RWPE2 (cell line): ENCODE measurements at regions not wholly inside any gene's neighbourhood (a gene's known extent, or its start where the extent isn't known, plus 50 kb on each side); places are given as distances from the start of the nearest gene placed in this dataset.

Experiments
- ATAC-seq: fragments of 200-7000 bp; cut with Tn5 transposase; 3 replicates; pipeline ENCODE4 v1.9.1; 2021; ENCODE audit warnings: low read depth
- DNase-seq: peaks from one replicate; pipeline ENCODE4 v3.0.0-alpha.2; 2020; ENCODE audit warnings: low spot score
- H3K27ac ChIP-seq: fragments of 450-650 bp; 2 replicates; pipeline ENCODE4 v1.5.1; 2017; ENCODE audit warnings: mild to moderate bottlenecking; ENCODE audit not compliant: poor library complexity, severe bottlenecking
- H3K27me3 ChIP-seq: fragments of 250-450 bp; sonication (Bioruptor Pico); 2 replicates; pipeline ENCODE4 v1.5.1; 2021; ENCODE audit warnings: mild to moderate bottlenecking, moderate library complexity; ENCODE audit not compliant: insufficient read depth, poor library complexity, severe bottlenecking
- H3K36me3 ChIP-seq: fragments of 250-450 bp; sonication (Bioruptor Pico); 2 replicates; pipeline ENCODE4 v1.5.1; 2020; ENCODE audit warnings: low read depth, mild to moderate bottlenecking, moderate library complexity
- H3K4me1 ChIP-seq: fragments of 250-450 bp; sonication (Bioruptor Pico); 2 replicates; pipeline ENCODE4 v1.5.1; 2021; ENCODE audit warnings: mild to moderate bottlenecking, moderate library complexity; ENCODE audit not compliant: insufficient read depth, poor library complexity, severe bottlenecking
- H3K4me3 ChIP-seq: fragments of 250-450 bp; sonication (Bioruptor Pico); 2 replicates; pipeline ENCODE4 v1.5.1; 2021; ENCODE audit warnings: mild to moderate bottlenecking, moderate library complexity; ENCODE audit not compliant: severe bottlenecking
- H3K9me3 ChIP-seq: fragments of 250-450 bp; sonication (Bioruptor Pico); 2 replicates; pipeline ENCODE4 v1.5.1; 2021; ENCODE audit warnings: mild to moderate bottlenecking, moderate library complexity; ENCODE audit not compliant: severe bottlenecking
- CTCF ChIP-seq: fragments of 450-650 bp; IDR thresholded peaks from one replicate; pipeline ENCODE4 v1.5.1; 2017; ENCODE audit warnings: mild to moderate bottlenecking, moderate library complexity; ENCODE audit not compliant: poor library complexity, severe bottlenecking

DNA sequence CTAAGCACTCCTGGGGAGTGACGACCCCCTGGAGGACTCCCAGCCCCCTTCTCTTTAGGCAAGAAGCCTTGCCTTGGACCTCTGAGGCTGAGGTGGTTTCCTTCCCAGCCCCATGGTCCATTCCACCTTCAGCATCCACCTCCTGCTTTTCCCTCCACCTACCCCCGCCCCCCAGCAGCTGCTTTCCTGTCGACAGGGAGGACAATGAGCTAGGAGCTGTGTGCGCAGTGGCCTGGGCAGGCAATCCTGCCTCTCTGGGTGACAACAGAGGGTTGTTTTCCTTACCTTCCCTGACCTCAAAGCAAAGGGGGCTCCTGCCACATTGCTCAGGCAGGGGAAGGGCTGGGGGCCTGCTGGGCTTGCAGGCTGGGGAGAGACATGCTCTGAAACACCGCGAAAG is 123.5 kb downstream of the BCOR start:
- no peaks in the 10 kb centered on the region for H3K27me3 ChIP-seq
- H3K4me1 ChIP-seq = peaks cover 13% of the 10 kb centered on the region
- H3K4me3 ChIP-seq = no peak overlapping the region
- DNase-seq (no peak), ATAC-seq (no peak)
- no peak for TF ChIP-seq CTCF
- H3K9me3 ChIP-seq = no peaks in the 10 kb centered on the region
- H3K27ac ChIP-seq = no peak overlapping the region
- H3K36me3 ChIP-seq = no peaks in the 10 kb centered on the region

DNA sequence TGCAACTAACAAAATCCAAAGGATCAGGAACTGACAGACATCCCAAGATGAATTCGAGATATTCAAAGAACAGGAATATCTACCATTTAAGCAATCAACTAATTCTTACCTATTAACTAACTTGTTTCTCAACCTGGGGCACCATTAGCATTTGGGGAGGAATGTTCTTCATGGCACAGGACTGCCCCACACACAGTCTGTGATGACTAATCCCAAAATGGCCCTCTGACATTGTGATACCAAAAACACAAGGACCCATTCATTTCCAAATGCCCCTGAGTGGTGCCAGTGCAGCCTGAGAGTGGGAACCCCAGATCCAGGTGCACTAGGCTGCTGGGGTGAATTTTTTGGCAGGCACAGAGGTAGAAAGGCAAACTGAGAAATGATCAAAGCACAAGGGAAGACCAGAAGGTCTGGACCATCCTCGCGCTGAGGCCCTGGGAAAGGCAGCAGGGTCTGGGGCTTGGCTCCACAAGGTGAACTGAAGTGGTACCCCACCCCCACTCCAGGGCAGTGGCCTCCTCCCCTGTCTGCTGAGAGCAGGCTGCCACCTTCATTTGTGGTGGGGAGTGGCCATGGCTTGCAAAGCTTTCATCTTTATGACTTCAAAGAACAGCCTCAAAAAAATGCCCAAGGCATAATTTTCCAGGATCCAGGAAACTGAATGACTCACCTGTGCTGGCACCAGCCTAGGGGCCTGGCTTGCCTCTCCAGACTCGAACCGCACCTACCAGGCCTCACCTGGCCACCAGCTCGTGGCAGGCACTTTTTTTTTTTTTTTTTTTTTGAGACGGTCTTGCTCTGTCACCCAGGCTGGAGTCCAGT is 122.4 kb downstream of the BCOR start:
- H3K27me3 ChIP-seq = no peaks in the 10 kb centered on the region
- H3K4me1 ChIP-seq = peaks cover 13% of the 10 kb centered on the region
- ATAC-seq = peak; percentile 82
- peak overlapping the region; percentile 14 for H3K27ac ChIP-seq
- H3K4me3 ChIP-seq = no peak overlapping the region
- no peaks in the 10 kb centered on the region for H3K9me3 ChIP-seq
- no peak for TF ChIP-seq CTCF
- DNase-seq = peak; percentile 76
- H3K36me3 ChIP-seq = no peaks in the 10 kb centered on the region

- ATAC-seq (no peak), DNase-seq (no peak)
- no peak for TF ChIP-seq CTCF
- Histone ChIP-seq H3K27ac (no peak overlapping the region), H3K27me3 (no peaks in the 10 kb centered on the region), H3K4me3 (no peak overlapping the region), H3K4me1 (peaks cover 11% of the 10 kb centered on the region), H3K9me3 (no peaks in the 10 kb centered on the region), H3K36me3 (no peaks in the 10 kb centered on the region)
These were observed 115.8 kb downstream of the BCOR start for GRCh38 chrX:39981946-39982345.

DNA sequence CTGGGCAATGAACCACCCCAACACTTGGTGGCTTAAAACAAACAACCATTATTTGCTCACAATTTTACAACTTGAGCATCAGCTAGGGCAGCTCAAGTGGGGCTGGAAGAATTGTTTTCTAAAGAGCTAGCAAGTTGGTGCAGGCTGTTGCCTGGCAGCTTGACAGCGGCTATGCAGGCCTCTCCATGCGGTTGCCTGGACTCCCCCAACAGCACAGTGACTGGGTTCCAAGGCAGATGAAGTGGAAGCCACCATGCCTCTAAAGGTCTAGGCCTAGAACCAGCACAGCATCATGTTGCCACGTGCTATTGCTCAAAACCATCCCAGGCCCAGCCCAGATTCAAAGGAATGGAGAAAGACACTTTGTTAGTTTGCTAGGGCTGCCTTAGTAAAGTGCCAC is 114.8 kb downstream of the BCOR start:
- Histone ChIP-seq H3K27me3 (no peaks in the 10 kb centered on the region), H3K36me3 (no peaks in the 10 kb centered on the region), H3K4me3 (no peak overlapping the region), H3K4me1 (peaks cover 11% of the 10 kb centered on the region), H3K27ac (peak overlapping the region; percentile 44), H3K9me3 (no peaks in the 10 kb centered on the region)
- no peak for DNase-seq
- no peak for TF ChIP-seq CTCF
- no peak for ATAC-seq

- ATAC-seq (peak; percentile 29; the same call in 2 of the 3 replicates), DNase-seq (no peak)
- TF ChIP-seq CTCF = no peak
- Histone ChIP-seq H3K4me3 (no peak overlapping the region), H3K36me3 (no peaks in the 10 kb centered on the region), H3K4me1 (peaks cover 11% of the 10 kb centered on the region), H3K9me3 (no peaks in the 10 kb centered on the region), H3K27ac (peak overlapping the region; percentile 44), H3K27me3 (no peaks in the 10 kb centered on the region)
These were observed 114.0 kb downstream of the BCOR start for GRCh38 chrX:39983715-39984114.
